Neural cell (in vitro differentiated cells): ENCODE measurements at regions not wholly inside any gene's neighbourhood (a gene's known extent, or its start where the extent isn't known, plus 50 kb on each side); places are given as distances from the start of the nearest gene placed in this dataset.

Experiments
- H2AFZ ChIP-seq: fragments of 200-600, 300-800 bp; sonication (generic), shearing (Covaris generic); 2 replicates; pipeline ENCODE4 v1.6.0; 2014; ENCODE audit warnings: low read depth, mild to moderate bottlenecking, antibody characterized with exemption, low read length, moderate library complexity
- H3F3A ChIP-seq: fragments of 200-600 bp; shearing (Covaris generic); 2 replicates; pipeline ENCODE4 v1.6.1; 2016; ENCODE audit warnings: mild to moderate bottlenecking, moderate library complexity, mixed read lengths, antibody characterized with exemption, low read length; ENCODE audit not compliant: insufficient read depth, poor library complexity, severe bottlenecking
- H3K27ac ChIP-seq: fragments of 200-600, 300-800 bp; sonication (generic), shearing (Covaris generic); 2 replicates; pipeline ENCODE4 v1.5.1; 2014; ENCODE audit warnings: mild to moderate bottlenecking, low read length, moderate library complexity
- H3K27me3 ChIP-seq: fragments of 300-800, 200-600 bp; sonication (generic), shearing (Covaris generic); 2 replicates; pipeline ENCODE4 v1.6.0; 2014; ENCODE audit warnings: mild to moderate bottlenecking, low read depth, low read length, moderate library complexity; ENCODE audit not compliant: insufficient read depth
- H3K36me3 ChIP-seq: fragments of 300-800, 200-600 bp; sonication (generic), shearing (Covaris generic); 2 replicates; pipeline ENCODE4 v1.5.1; 2014; ENCODE audit warnings: mild to moderate bottlenecking, antibody characterized with exemption, low read length, moderate library complexity; ENCODE audit not compliant: insufficient read depth
- H3K4me2 ChIP-seq: fragments of 300-800, 200-600 bp; sonication (generic), shearing (Covaris generic); 2 replicates; pipeline ENCODE4 v1.6.0; 2014; ENCODE audit warnings: mild to moderate bottlenecking, low read length
- H3K4me3 ChIP-seq: fragments of 300-800, 200-600 bp; sonication (generic), shearing (Covaris generic); 2 replicates; pipeline ENCODE4 v1.5.1; 2014; ENCODE audit warnings: mild to moderate bottlenecking, low read length, moderate library complexity
- H3K79me2 ChIP-seq: fragments of 200-600 bp; shearing (Covaris generic); replicated peaks from 2 replicates; pipeline ENCODE4 v1.6.0; 2014; ENCODE audit warnings: mild to moderate bottlenecking, low read length, moderate library complexity; ENCODE audit not compliant: insufficient read depth
- H3K9ac ChIP-seq: fragments of 300-800, 200-600 bp; sonication (generic), shearing (Covaris generic); 2 replicates; pipeline ENCODE4 v1.6.1; 2016; ENCODE audit warnings: mild to moderate bottlenecking, low read length, mixed read lengths
- H3K9me2 ChIP-seq: fragments of 200-600 bp; shearing (Covaris generic); 2 replicates; pipeline ENCODE4 v1.6.1; 2016; ENCODE audit warnings: mild to moderate bottlenecking, low read length, mixed read lengths; ENCODE audit not compliant: insufficient read depth
- H3K9me3 ChIP-seq: fragments of 200-600, 300-800 bp; sonication (generic), shearing (Covaris generic); 2 replicates; pipeline ENCODE4 v1.6.1; 2016; ENCODE audit warnings: mild to moderate bottlenecking, mixed run types, low read length, moderate library complexity, mixed read lengths
- H4K20me1 ChIP-seq: fragments of 200-600 bp; shearing (Covaris generic); 2 replicates; pipeline ENCODE4 v1.6.1; 2016; ENCODE audit warnings: mild to moderate bottlenecking, mixed run types; ENCODE audit not compliant: insufficient read depth
- CTCF ChIP-seq: fragments of 450-650 bp; IDR thresholded peaks from 2 replicates; pipeline ENCODE4 v1.5.1; 2014; ENCODE audit warnings: antibody characterized with exemption, mild to moderate bottlenecking, moderate library complexity; ENCODE audit not compliant: poor library complexity, severe bottlenecking
- EP300 ChIP-seq: fragments of 450-650 bp; conservative IDR thresholded peaks from 2 replicates; pipeline ENCODE4 v1.6.1; 2014; ENCODE audit warnings: antibody characterized with exemption, mild to moderate bottlenecking, moderate library complexity; ENCODE audit not compliant: poor library complexity, severe bottlenecking
- EZH2 ChIP-seq: fragments of 200-600, 300-800 bp; shearing (Covaris generic), sonication (generic); IDR thresholded peaks from 2 replicates; pipeline ENCODE4 v1.6.1; 2014; ENCODE audit warnings: antibody characterized with exemption, low read length, borderline replicate concordance, mild to moderate bottlenecking; ENCODE audit not compliant: insufficient read depth, poor library complexity, severe bottlenecking
- MXI1 ChIP-seq: fragments of 450-650 bp; conservative IDR thresholded peaks from 2 replicates; pipeline ENCODE4 v1.6.1; 2014; ENCODE audit warnings: antibody characterized with exemption, mild to moderate bottlenecking; ENCODE audit not compliant: poor library complexity, severe bottlenecking
- POLR2AphosphoS5 ChIP-seq: IDR thresholded peaks from 2 replicates; pipeline ENCODE4 v1.6.1; 2012
- RAD21 ChIP-seq: fragments of 450-650 bp; conservative IDR thresholded peaks from 2 replicates; pipeline ENCODE4 v1.6.1; 2014; ENCODE audit warnings: antibody characterized with exemption, mild to moderate bottlenecking, moderate library complexity
- REST ChIP-seq: IDR thresholded peaks from 2 replicates; pipeline ENCODE4 v1.6.1; 2012; ENCODE audit warnings: borderline replicate concordance
- SMC3 ChIP-seq: fragments of 450-650 bp; conservative IDR thresholded peaks from 2 replicates; pipeline ENCODE4 v1.6.1; 2014; ENCODE audit warnings: antibody characterized with exemption, mild to moderate bottlenecking, moderate library complexity; ENCODE audit not compliant: poor library complexity
- TAF1 ChIP-seq: IDR thresholded peaks from 2 replicates; pipeline ENCODE4 v1.6.1; 2012; ENCODE audit warnings: low read depth

GRCh38 chr4:72938516-72938915, 131.0 kb downstream of the COX18 start:
- Histone ChIP-seq H3K79me2 (no peaks in the 10 kb centered on the region), H3K36me3 (no peaks in the 10 kb centered on the region), H2AFZ (no peak overlapping the region), H3K9me3 (no peaks in the 10 kb centered on the region), H3F3A (no peaks in the 10 kb centered on the region), H3K9ac (no peak overlapping the region), H4K20me1 (no peaks in the 10 kb centered on the region), H3K9me2 (no peaks in the 10 kb centered on the region), H3K4me2 (no peak overlapping the region), H3K27me3 (no peaks in the 10 kb centered on the region), H3K4me3 (no peak overlapping the region), H3K27ac (no peak overlapping the region)
- no peak for TF ChIP-seq SMC3
- no peak for TF ChIP-seq RAD21
- no peak for TF ChIP-seq EP300
- no peak for TF ChIP-seq CTCF
- no peak for TF ChIP-seq TAF1
- TF ChIP-seq POLR2AphosphoS5: no peak
- TF ChIP-seq MXI1: no peak
- no peak for TF ChIP-seq EZH2

GRCh38 chr4:72935462-72935861, 134.1 kb downstream of the COX18 start:
- Histone ChIP-seq H3K4me3 (no peak overlapping the region), H2AFZ (no peak overlapping the region), H3K4me2 (no peak overlapping the region), H3K9ac (no peak overlapping the region), H4K20me1 (no peaks in the 10 kb centered on the region), H3K36me3 (no peaks in the 10 kb centered on the region), H3K9me2 (no peaks in the 10 kb centered on the region), H3K27ac (no peak overlapping the region), H3F3A (no peaks in the 10 kb centered on the region), H3K27me3 (no peaks in the 10 kb centered on the region), H3K79me2 (no peaks in the 10 kb centered on the region), H3K9me3 (no peaks in the 10 kb centered on the region)
- no peak for TF ChIP-seq SMC3
- TF ChIP-seq EP300: no peak
- no peak for TF ChIP-seq REST

GRCh38 chr4:72933029-72933428, 136.5 kb downstream of the COX18 start:
- no peaks in the 10 kb centered on the region for H3F3A ChIP-seq
- H3K36me3 ChIP-seq: no peaks in the 10 kb centered on the region
- no peak overlapping the region for H3K4me2 ChIP-seq
- H3K4me3 ChIP-seq: no peak overlapping the region
- no peak overlapping the region for H2AFZ ChIP-seq
- no peaks in the 10 kb centered on the region for H3K27me3 ChIP-seq
- TF ChIP-seq MXI1 (no peak), REST (no peak), SMC3 (no peak), TAF1 (no peak), RAD21 (no peak), POLR2AphosphoS5 (no peak), EP300 (no peak)
- no peaks in the 10 kb centered on the region for H4K20me1 ChIP-seq
- H3K27ac ChIP-seq: no peak overlapping the region
- H3K9me3 ChIP-seq: no peaks in the 10 kb centered on the region
- no peaks in the 10 kb centered on the region for H3K79me2 ChIP-seq
- H3K9me2 ChIP-seq: no peaks in the 10 kb centered on the region
- H3K9ac ChIP-seq: no peak overlapping the region
